GM19035 (cell line): ENCODE measurements at regions not wholly inside any gene's neighbourhood (a gene's known extent, or its start where the extent isn't known, plus 50 kb on each side); places are given as distances from the start of the nearest gene placed in this dataset.
"Not testable (repeated sequence)": the region's sequence is repeated elsewhere in the genome, so short reads cannot be mapped to it uniquely, and the experiment has no call there.

Experiments used
- ATAC-seq: cut with Tn5 transposase; IDR thresholded peaks from one replicate; pipeline ENCODE4 v1.9.1; 2021; ENCODE audit not compliant: unreplicated experiment

- no peak for ATAC-seq
These were observed 224.0 kb downstream of the KTN1 start for GRCh38 chr14:55803873-55804553.

DNA sequence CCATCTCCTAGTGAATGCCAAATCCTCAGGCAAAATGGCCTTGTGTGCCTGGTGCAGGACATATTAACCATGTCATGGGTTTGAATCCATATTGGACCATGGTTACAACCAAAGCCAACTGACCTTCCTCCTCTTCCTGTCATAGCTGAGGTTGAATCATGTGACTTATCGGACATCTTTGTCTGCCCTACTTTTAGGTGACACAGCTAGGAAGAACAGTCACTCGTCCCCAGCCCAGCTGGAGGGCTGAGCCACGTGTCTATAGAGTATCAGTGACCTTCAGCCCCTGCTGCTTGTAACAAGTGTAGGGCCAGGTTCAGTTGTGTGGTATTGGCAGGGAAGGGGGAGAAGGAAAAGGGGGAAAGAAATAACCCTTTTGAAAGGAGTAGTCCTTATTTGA is 225.2 kb downstream of the KTN1 start:
- ATAC-seq = no peak

DNA sequence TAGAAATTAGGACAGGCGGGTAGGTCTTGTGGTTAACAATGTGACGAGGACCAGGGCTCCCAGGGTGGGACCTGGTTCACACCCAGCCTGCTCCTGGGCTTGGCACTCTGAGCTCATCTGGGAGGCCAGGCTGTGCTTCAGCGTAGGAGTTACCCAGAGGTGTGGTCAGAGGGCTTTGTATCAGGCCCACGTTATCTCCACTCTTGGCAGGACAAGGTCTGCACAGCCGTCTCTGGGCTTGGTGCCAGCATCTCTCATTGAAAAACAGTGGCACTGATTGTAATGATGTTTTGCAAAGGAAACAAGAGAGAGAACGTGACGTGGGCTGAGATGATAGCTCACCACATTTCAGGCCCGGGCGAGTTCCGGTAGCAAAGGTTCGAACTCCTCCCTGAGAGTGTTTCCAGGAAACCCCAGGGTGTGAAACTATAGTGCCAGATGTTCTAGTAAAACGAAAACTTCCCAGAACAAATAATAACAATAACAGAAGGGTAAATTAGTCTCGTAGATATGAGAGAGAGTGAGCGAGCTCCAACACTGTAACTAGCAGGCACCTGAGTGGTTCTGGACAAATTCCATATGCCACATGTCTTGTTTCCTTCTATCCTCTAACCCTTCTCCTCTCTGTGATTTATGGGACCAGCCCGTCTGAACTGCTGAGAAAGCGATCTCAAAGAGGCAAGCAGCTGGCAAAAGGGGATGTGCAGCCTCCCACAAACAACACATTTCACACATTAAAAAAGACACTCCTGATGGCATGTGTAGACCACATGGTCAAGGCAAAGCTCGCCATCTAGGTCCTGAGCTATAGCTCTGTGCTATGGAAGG is 227.3 kb downstream of the KTN1 start:
- peak; percentile 56 for ATAC-seq

GRCh38 chr14:55807881-55808379 is 227.9 kb downstream of the KTN1 start:
- no peak for ATAC-seq

DNA sequence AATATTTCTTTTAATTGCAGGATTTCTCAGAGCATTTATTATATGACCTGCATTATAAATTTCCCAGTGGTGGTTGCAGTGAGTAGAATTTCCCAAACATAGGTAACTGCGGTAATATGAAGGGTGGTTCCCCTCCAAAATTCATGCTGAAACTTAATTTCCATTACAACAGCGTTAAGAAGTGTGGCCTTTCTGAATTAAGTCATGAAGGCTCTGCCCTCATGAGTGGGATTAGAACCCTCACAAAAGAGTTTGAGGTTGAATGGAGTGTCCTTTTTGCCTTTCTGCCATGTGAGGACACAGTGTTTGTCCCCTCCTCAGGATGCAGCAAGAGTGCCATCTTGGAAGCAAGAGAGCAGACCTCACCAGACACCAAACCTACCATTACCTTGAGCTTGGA is 233.6 kb downstream of the KTN1 start:
- no peak for ATAC-seq

DNA sequence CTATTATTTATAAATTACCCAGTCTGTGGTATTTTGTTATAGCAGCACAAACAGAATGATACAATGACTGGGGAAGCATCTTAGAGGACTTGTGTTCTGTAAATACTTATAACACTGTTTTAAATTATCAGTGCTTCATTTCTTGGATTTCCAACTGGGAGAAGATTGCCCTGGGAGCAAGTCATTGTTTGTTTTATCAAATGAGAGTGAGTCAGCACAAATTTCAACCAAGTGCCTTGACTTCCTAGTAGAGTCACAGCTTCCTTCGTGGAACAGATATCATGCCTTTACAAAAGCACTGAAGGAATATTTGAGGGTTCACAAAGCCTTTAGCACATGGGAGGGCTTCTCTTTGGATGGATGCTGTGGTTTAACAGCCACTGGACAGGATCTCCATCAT is 234.1 kb downstream of the KTN1 start:
- ATAC-seq = no peak

GRCh38 chr14:55814873-55815272 is 234.9 kb downstream of the KTN1 start:
- ATAC-seq = no peak

DNA sequence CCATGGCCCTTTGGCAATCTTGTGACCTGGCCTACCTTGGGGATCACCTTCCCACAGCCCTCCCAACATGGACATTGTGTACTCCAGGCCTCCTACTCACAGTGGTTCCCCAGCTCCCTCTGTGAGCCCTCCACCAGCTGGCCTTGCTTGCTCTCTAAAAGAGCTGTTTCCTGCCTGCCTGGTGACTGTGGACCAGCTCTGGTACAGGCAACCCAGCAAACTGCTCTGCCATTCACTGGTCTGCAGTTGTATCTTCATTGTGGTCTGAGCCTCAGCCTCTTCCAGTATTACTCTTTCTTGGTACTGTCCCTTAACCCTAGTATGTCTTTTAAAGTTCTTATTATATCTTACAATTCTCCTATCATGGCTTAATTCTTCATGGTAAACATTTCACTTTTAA is 236.2 kb downstream of the KTN1 start:
- ATAC-seq = no peak

DNA sequence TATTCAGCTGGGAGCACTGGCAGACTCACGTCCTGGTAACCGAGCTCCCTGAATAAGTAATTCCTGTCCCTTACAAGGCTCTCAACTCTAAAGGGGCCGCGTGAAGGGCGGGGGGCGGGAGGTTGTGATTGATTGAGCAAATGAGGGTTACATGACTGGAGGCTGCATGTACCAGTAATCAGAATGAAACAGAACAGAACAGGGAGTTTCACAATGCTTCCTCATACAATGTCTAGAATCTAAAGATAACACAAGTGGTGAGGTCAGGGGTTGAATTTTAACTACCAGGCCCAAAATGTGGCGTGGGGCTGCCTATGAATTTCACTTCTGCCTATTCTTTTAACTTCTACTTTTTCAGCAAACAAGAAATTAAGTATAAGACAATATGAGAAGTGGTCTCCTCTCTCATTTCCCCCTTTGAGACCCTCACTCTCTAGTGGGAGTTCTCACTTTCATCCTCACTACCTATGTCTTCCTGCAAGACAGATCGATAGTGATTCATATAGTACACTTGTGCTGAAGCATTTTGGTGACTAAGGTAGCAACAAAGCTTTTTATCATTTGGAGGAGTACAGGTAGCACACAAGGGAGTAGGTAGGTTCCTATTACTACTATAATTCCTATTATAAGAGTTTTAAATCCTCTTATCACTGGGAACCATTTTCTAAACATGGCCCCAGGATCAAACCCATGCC is 239.8 kb downstream of the KTN1 start:
- no peak for ATAC-seq

GRCh38 chr14:55822906-55823305 is 242.9 kb downstream of the KTN1 start:
- ATAC-seq = no peak

DNA sequence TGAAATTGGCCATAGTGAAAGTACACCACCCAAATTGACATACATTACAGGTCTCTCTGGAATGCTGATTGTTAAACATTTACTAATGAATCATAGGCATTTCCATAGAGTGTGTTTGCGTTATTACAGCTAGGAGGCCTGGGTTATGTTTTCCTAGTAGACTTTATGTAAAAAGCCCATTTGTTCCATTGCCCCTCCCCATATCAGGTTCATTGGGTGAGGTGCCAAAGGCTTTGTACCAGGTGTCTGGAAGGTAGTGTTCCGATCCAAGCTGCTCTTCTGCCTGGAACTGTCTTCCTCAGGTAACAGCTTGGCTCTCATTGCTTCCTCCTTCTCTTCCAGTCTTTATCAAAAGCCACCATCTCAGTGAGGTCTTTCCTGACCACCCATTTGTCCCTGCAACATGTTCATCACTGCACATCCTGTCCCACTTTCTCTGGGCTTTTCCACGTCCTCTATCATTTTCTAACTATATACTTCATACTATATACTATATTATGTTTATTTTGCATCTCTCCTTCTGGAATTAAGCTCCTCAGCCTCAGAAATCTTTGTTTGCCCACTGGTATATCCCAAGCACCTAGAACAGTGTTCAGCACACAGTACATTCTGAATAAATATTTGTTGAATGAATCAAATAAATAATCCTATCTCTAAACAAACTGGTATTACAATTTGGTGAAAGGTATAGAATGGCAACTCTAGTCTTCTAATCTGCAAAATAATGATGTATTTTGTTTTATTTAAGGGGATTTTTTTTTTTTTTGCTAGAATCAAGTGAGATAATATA is 252.3 kb downstream of the KTN1 start:
- no peak for ATAC-seq

- no peak for ATAC-seq
These were observed 253.0 kb downstream of the KTN1 start for GRCh38 chr14:55832974-55833373.

GRCh38 chr14:55834390-55834789 is 254.4 kb downstream of the KTN1 start:
- no peak for ATAC-seq

DNA sequence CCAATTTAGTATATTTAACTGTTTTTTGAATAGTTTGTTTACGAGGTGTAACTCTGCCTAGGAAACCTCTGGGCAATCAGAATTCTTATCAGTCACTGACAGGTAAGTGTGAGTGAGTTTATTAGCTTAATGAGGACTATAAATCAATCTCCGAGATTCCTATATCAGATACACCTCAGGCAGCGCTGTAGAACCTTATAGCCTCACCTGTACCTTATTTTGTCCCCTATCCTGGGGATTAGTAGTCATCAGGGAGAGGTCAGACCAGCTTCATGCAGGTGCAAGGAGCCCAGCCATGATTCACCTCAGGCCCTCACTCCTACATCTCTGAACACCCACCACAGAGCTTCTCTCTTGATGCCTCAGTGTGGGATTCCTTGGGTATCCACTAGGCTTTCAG is 256.0 kb downstream of the KTN1 start:
- ATAC-seq = no peak

DNA sequence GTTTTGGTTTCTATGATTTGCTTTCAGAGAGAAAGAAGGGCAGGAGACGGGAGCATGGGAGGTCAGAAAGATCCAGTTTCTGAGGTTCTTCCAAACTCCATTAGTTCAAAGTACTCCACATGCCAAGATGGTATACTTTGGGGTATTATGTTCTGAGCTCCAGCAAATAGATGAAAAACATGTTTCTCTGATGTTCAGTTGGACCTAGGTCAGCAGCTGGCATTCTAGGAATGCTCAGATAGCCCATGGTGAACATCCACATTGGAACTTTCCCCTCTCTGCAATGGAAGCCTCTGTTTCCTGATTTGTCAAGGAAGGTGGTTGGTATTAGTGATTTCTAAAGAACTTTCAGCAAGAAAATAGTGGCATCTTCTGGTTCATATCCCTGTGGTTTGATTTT is 257.5 kb downstream of the KTN1 start:
- ATAC-seq = no peak

DNA sequence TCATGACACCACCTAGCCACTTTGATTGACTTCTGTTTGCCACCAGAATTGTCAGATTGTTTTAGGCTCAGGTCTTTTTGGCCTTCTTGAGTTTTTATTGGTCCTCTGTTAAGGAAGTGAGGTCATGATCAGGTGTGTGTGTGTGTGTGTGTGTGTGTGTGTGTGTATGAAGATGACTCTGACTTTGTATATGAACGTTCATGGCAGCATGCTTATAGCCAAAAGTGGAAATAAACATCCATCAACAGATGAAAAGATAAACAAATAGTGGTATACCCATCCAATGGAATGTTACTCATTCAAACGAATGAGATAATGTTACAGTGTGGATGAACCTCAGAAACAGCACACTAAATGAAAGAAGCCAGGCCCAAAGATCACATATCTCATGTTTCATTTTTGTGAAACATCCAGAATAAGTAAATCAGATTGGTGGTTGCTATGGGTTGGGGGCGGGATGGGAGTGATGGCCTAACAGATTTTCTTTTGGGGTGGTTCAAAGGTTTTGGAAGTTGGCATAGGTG is 258.6 kb downstream of the KTN1 start:
- no peak for ATAC-seq

GRCh38 chr14:55839301-55839947 is 259.4 kb downstream of the KTN1 start:
- ATAC-seq = not testable (repeated sequence)

- ATAC-seq = no peak
These were observed 260.8 kb downstream of the KTN1 start for GRCh38 chr14:55840821-55841220.

DNA sequence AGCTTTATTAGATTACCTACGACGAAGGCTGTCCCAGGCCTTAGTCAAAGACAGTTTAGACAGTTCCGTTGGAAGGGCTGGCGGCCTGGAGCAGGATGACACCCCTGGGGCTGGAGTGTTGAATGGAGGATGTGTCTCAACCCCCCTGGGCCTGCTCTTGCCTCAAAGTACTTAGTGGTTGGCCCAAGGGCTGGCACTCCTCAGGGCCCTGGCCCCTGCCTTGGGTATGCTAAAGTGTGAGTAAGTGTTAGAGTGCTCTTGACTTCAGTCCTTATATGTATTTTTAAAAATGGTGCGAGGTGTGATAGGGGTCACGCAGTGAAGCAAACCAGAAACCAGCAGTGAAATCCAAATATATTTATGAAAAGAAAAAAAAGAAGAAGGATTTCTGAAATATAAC is 261.6 kb downstream of the KTN1 start:
- ATAC-seq = no peak

- ATAC-seq = no peak
These were observed 263.9 kb downstream of the KTN1 start for GRCh38 chr14:55843718-55844403.
